ENCODE measurements at regions not wholly inside any gene's neighbourhood (a gene's known extent, or its start where the extent isn't known, plus 50 kb on each side); places are given as distances from the start of the nearest gene placed in this dataset.

DNA sequence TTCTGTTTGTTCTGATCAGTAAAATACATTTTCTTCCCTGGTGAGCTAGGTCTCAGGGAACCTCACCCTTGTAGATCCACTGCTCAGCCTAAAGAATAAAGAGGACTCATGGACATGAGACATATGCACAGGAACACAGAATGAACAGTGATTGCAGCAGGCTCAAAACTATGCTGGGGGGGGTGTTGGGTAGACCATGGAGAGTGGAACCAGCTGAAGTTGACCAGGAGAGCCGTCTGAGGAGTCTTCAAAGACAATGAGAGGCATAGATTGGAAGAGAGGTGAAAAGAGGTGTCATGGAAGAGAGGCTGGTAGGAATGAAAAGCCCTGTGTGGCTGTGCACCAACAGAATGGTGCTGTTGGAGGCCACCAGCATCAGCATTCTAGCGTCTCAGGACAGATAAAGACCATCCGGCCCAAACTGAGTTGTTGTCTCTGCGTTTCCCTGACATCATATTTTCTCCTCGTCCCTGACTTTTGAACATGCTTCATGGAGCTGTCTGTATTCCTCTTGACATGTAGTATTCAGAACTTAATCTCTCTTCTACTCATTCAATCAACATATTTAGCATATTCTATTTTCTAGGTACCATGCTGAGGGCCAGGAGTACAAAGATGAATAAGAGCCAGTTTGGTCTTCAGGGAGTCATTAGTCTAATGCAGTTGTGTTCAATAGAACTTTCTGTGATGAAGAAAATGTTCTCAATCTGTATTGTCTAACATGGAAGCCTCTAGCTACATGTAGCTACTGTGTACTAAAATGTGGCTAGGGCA is 331.8 kb downstream of the CYP26B1 start (continued):
- TF ChIP-seq, protein P1, sequence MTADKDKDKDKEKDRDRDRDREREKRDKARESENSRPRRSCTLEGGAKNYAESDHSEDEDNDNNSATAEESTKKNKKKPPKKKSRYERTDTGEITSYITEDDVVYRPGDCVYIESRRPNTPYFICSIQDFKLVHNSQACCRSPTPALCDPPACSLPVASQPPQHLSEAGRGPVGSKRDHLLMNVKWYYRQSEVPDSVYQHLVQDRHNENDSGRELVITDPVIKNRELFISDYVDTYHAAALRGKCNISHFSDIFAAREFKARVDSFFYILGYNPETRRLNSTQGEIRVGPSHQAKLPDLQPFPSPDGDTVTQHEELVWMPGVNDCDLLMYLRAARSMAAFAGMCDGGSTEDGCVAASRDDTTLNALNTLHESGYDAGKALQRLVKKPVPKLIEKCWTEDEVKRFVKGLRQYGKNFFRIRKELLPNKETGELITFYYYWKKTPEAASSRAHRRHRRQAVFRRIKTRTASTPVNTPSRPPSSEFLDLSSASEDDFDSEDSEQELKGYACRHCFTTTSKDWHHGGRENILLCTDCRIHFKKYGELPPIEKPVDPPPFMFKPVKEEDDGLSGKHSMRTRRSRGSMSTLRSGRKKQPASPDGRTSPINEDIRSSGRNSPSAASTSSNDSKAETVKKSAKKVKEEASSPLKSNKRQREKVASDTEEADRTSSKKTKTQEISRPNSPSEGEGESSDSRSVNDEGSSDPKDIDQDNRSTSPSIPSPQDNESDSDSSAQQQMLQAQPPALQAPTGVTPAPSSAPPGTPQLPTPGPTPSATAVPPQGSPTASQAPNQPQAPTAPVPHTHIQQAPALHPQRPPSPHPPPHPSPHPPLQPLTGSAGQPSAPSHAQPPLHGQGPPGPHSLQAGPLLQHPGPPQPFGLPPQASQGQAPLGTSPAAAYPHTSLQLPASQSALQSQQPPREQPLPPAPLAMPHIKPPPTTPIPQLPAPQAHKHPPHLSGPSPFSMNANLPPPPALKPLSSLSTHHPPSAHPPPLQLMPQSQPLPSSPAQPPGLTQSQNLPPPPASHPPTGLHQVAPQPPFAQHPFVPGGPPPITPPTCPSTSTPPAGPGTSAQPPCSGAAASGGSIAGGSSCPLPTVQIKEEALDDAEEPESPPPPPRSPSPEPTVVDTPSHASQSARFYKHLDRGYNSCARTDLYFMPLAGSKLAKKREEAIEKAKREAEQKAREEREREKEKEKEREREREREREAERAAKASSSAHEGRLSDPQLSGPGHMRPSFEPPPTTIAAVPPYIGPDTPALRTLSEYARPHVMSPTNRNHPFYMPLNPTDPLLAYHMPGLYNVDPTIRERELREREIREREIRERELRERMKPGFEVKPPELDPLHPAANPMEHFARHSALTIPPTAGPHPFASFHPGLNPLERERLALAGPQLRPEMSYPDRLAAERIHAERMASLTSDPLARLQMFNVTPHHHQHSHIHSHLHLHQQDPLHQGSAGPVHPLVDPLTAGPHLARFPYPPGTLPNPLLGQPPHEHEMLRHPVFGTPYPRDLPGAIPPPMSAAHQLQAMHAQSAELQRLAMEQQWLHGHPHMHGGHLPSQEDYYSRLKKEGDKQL (CRISPR knock-in tag; IDR thresholded peaks at IDR 0.05; ENCODE audit: borderline replicate concordance) = no peak
- TF ChIP-seq, protein P2, sequence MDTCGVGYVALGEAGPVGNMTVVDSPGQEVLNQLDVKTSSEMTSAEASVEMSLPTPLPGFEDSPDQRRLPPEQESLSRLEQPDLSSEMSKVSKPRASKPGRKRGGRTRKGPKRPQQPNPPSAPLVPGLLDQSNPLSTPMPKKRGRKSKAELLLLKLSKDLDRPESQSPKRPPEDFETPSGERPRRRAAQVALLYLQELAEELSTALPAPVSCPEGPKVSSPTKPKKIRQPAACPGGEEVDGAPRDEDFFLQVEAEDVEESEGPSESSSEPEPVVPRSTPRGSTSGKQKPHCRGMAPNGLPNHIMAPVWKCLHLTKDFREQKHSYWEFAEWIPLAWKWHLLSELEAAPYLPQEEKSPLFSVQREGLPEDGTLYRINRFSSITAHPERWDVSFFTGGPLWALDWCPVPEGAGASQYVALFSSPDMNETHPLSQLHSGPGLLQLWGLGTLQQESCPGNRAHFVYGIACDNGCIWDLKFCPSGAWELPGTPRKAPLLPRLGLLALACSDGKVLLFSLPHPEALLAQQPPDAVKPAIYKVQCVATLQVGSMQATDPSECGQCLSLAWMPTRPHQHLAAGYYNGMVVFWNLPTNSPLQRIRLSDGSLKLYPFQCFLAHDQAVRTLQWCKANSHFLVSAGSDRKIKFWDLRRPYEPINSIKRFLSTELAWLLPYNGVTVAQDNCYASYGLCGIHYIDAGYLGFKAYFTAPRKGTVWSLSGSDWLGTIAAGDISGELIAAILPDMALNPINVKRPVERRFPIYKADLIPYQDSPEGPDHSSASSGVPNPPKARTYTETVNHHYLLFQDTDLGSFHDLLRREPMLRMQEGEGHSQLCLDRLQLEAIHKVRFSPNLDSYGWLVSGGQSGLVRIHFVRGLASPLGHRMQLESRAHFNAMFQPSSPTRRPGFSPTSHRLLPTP (IDR thresholded peaks at IDR 0.05; ENCODE audit: borderline replicate concordance, extremely low read depth, insufficient read length) = no peak
- TF ChIP-seq PTTG1 (tag; IDR thresholded peaks at IDR 0.05; ENCODE audit: low read depth) (no peak), POLR2AphosphoS5 (IDR thresholded peaks at IDR 0.05; ENCODE audit: control insufficient read depth, insufficient read depth, low read depth, low read length) (no peak), HSF4 (CRISPR knock-in tag; IDR thresholded peaks at IDR 0.05; ENCODE audit: borderline replicate concordance) (no peak), ZC3H11A (IDR thresholded peaks at IDR 0.05; ENCODE audit: low read depth, low read length) (no peak), GATAD2B (IDR thresholded peaks at IDR 0.05; ENCODE audit: borderline replicate concordance) (no peak)
- TF ChIP-seq, protein P3, sequence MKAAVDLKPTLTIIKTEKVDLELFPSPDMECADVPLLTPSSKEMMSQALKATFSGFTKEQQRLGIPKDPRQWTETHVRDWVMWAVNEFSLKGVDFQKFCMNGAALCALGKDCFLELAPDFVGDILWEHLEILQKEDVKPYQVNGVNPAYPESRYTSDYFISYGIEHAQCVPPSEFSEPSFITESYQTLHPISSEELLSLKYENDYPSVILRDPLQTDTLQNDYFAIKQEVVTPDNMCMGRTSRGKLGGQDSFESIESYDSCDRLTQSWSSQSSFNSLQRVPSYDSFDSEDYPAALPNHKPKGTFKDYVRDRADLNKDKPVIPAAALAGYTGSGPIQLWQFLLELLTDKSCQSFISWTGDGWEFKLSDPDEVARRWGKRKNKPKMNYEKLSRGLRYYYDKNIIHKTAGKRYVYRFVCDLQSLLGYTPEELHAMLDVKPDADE (conservative IDR thresholded peaks at IDR 0.05; ENCODE audit: control insufficient read depth, low read depth, low read length) = no peak
- TF ChIP-seq, protein P4, sequence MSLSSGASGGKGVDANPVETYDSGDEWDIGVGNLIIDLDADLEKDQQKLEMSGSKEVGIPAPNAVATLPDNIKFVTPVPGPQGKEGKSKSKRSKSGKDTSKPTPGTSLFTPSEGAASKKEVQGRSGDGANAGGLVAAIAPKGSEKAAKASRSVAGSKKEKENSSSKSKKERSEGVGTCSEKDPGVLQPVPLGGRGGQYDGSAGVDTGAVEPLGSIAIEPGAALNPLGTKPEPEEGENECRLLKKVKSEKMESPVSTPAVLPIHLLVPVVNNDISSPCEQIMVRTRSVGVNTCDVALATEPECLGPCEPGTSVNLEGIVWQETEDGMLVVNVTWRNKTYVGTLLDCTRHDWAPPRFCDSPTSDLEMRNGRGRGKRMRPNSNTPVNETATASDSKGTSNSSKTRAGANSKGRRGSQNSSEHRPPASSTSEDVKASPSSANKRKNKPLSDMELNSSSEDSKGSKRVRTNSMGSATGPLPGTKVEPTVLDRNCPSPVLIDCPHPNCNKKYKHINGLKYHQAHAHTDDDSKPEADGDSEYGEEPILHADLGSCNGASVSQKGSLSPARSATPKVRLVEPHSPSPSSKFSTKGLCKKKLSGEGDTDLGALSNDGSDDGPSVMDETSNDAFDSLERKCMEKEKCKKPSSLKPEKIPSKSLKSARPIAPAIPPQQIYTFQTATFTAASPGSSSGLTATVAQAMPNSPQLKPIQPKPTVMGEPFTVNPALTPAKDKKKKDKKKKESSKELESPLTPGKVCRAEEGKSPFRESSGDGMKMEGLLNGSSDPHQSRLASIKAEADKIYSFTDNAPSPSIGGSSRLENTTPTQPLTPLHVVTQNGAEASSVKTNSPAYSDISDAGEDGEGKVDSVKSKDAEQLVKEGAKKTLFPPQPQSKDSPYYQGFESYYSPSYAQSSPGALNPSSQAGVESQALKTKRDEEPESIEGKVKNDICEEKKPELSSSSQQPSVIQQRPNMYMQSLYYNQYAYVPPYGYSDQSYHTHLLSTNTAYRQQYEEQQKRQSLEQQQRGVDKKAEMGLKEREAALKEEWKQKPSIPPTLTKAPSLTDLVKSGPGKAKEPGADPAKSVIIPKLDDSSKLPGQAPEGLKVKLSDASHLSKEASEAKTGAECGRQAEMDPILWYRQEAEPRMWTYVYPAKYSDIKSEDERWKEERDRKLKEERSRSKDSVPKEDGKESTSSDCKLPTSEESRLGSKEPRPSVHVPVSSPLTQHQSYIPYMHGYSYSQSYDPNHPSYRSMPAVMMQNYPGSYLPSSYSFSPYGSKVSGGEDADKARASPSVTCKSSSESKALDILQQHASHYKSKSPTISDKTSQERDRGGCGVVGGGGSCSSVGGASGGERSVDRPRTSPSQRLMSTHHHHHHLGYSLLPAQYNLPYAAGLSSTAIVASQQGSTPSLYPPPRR (CRISPR knock-in tag; IDR thresholded peaks at IDR 0.05; ENCODE audit: borderline replicate concordance) = no peak

Measured in K562 (cell line).